HG03571 (cell line): ENCODE measurements at regions not wholly inside any gene's neighbourhood (a gene's known extent, or its start where the extent isn't known, plus 50 kb on each side); places are given as distances from the start of the nearest gene placed in this dataset.
"Not testable (repeated sequence)": the region's sequence is repeated elsewhere in the genome, so short reads cannot be mapped to it uniquely, and the experiment has no call there.

Experiments used
- ATAC-seq: cut with Tn5 transposase; IDR thresholded peaks from one replicate; pipeline ENCODE4 v1.9.1; 2021; ENCODE audit not compliant: unreplicated experiment

DNA sequence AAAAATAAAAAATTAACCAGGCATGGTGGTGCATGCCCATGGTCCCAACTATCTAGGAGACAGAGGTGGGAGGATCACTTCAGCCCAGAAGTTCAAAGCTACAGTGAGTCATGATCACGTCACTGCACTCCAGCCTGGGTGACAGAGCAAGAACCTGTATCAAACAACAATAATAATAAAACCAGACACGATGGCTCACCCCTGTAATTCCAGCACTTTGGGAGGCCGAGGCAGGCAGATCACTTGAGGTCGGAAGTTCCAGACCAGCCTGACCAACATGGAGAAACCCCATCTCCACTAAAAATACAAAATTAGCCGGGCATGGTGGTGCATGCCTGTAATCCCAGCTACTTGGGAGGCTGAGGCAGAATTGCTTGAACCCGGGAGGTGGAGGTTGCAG is 159.4 kb downstream of the SKIDA1 start:
- ATAC-seq: not testable (repeated sequence)

DNA sequence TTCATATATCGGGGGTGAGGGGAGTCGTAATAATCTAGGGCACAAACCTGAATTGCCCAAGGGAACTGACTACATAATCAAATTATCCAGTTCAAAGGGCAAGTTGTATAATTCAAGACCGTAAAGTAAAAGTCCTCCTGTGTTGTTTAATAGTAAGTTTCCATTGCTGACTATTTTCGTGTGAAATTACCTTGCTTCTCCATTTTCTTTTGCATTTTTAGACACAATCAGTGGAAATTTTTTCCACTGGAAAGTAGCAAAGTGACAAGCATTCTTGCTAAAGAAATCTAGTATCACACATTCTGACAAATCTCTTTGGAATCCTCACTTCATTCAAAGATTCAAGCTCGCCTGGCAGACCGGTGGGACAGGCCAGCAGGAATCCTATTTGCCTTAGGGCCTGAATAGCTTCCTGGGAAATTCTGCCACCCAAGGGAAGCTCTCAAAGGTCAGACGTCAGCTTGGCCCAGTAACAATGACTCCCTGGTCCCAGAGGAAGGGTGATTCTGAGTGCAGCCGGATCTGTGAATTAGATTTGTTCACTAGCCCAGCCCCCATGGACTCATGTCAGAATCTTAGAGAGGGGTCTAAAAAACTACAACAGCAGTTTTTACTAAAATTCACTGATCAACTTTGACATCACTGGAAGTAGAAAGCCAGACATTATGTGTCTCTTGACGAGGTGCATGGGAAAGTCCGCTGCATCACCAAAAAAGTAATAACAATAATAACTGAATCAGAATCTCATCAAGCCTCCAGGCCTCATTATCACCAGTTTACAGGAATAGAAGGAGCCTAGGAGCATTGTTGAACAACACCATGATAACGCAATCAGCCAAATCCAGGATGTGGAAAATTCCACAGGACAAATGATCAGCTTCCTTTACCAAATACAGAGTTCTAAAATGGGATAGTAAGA is 161.0 kb downstream of the SKIDA1 start:
- ATAC-seq: no peak

DNA sequence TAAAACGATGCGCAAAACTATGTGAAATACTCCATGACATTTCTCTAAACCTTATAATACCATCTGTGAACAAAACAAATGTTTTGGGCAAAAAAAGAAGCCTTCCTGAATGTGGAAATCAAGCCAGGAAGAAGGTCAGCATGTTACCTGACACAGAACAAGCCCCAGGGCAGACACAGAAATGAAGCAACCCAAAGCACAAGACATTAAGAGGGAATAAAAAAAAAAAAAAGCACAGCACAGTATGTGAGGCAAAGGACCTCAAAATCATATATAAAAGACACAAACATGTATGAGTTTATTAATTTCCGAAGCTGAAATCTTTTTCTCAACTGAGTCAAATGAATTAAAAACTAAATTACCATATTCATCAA is 161.8 kb downstream of the SKIDA1 start:
- no peak for ATAC-seq

DNA sequence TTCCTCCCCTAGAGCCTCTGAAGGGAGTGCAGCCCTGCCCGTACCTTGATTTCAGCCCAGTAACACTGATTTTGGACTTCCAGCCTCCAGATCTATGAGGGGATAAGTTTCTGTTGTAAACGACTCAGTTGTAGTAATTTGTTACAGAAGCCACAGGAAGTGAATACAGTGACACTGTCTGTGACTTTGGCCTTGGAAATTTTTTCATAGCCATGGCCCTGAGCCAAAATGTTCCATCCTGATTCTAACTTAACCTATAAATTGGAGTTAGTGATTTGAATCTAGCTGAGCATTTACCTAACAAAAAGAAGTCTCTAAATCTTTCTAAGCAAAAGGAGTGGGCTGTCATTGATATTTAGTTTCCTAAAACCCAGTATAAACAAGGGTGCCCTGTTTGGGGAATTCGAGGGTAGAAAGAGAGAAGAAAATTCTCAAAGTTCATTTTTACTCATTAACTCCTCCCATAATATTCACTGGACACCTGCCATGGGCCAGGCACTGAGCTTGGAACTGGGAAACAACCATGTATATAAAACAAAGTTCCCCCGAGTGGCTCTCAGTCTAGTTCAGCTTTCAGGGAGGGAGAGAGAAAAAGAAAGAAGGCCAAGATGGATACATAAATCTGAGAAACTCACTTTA is 162.3 kb downstream of the SKIDA1 start:
- no peak for ATAC-seq

DNA sequence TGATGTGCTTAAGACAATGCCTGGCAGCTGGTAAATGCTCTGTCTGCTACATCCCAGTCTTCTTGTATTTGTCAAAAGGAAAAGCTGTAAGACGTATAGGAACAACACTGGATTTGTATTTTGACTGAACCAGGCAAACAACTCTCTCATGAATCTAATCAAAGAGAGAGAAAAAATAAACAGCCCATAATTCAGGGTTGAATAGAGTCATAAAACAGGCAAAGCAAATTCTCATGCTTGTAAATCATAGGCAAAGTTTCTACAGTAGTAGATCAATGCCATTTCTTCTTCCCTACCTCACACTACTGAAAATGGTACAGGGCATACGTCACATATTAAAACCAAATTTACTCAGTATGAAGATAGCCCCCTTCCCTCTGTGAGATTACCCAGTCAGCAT is 166.3 kb downstream of the SKIDA1 start:
- ATAC-seq: no peak

DNA sequence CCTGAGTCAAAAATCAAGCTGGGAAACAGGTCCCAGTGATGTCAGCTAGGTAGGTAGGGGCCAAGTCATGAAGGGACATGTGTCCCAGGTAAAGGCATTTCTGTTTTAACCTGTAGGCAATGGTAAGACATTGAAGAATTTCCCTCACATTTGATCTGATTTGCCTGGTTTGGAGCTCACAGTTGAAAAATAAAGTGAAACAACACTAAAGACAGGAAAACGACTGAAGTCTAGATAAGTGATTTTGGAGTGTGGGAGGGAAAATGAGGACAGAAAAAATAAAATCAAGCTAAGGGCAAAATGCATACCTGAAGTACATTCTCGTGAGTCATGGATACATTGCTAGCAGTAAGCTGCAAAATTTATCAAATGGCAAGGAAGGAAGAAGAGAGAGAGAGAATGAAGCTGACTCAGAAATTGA is 169.9 kb downstream of the SKIDA1 start:
- no peak for ATAC-seq

DNA sequence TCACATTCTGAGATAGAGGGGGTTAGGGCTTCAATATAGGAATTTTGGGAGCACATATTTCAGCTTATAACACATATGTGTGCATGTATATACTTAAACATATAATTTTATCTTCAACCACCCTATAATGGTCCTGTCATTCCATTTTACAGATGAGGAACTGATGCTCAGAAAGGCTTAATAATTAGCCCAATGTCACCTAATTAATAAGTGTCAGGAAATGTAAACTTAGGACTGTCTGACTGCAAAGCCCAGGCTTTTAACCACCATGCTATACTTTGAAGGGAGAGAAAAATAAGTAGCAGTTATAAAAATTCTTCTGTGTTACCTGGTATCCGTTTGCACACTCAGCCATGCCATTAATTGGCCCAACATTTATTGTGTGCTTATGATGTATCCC is 172.6 kb downstream of the SKIDA1 start:
- ATAC-seq: no peak

DNA sequence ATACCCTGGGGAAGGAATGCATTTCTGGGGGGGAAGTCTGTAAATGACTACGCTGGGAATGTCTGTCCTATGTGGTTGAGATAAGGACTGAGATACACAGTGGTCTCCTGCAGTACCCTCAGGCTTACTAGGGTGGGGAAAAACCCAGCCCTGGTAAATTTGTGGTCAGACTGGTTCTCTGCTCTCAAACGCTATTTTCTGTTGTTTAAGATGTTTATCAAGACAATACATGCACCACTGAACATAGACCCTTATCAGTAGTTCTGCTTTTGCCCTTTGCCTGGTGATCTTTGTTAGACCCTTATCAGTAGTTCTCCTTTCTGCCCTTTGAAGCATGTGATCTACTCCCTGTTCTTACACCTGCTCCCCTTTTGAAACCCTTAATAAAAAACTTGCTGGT is 173.9 kb downstream of the SKIDA1 start:
- ATAC-seq: not testable (repeated sequence)

DNA sequence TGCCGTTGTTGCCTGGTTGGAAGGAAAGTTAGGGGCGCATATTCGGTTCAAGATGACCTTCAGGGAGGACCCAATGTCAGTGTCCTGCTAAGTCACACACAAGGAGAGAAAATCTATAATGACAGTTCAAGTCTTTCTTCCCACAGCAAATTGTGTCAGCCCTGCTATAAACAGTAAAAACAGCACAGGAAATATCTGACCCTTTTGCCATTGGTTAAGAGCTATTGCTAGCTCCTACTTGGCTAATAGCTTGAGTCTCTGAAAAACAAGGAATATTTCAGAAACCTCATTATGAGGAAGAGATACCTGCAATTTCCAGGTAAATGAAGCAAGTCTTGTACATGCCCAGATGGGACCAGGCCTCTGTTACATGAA is 175.6 kb downstream of the SKIDA1 start:
- no peak for ATAC-seq

DNA sequence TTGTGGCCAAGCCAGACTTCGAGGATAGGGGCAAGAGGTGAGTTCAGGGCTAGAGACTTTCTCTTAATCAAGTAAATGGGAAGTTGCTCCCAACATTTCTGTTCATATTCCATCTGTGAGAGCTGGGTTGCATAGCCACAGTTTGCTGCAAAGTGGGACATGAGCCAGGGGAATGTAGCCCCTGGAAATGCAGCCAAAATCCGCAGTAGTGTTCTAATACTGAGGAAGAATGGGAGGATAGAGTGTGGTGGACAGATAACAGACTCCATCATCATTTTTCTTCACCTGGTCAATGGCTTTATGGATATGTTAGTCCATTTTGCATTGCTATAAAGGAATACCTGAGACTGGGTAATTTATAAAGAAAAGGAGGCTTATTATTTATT is 177.7 kb downstream of the SKIDA1 start:
- no peak for ATAC-seq

DNA sequence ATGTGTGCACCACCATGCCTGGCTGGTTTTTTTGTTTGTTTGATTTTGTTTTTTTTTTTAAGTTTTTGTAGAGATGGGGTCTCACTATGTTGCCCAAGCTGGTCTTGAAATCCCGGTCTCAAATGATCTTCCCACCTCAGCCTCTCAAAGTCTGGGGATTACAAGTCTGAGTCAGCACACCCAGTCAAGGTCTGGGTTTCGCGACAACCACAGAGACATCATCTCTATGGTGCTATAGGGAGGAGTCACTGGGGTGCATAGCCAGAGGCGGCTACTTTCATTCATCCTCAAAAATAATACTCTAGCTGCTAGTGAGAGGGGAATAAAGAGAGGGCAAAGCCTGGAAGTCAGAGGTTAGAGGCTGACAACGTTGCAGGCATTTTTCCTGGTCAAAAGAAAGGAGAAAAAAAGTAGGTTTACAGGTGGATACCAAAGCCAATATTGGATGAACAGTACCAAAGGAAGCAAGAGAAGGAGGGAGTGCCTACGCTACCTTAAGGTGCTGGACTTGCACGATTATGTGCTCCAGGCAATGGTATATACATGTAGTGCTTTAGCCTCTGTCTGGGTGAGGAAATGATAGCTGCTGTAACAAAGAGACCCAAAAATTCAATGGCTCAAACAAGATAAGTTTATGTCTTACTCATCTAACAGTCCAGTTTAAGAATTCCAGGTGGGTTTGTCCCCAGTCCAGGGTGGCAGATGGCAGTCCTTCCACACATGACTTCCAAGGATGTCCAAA is 178.3 kb downstream of the SKIDA1 start:
- no peak for ATAC-seq

DNA sequence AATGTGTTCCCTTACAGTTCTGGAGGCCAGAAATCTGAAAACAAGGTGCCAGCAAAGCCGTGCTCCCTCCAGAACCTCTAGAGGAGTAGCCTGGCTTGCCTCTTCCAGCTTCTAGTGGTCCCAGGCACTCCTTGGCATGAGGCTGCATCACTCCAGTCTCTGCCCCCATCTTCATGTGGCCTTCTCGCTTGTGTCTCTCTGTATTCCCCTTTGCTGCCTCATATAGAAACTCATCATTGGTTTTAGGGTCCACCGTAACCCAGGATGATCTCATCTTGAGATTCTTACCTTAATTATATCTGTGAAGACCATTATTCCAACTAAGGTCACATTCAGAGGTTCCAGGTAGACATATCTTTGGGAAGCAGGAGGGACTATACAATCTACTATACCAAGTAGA is 182.4 kb downstream of the SKIDA1 start:
- ATAC-seq: no peak

DNA sequence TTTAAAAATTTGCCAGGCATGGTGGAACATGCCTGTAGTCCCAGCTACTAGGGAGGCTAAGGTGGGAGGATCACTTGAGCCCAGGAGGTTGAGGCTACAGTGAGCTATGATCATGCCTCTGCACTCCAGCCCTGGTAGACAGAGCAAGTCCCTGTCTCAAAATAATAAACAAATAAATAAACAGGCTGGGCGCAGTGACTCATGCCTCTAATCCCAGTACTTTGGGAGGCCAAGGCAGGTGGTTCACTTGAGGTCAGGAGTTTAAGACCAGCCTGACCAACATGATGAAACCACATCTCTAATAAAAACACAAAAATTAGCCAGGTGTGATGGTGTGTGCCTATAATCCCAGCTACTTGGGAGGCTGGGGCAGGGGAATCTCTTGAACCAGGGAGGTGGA is 183.0 kb downstream of the SKIDA1 start:
- ATAC-seq: not testable (repeated sequence)

DNA sequence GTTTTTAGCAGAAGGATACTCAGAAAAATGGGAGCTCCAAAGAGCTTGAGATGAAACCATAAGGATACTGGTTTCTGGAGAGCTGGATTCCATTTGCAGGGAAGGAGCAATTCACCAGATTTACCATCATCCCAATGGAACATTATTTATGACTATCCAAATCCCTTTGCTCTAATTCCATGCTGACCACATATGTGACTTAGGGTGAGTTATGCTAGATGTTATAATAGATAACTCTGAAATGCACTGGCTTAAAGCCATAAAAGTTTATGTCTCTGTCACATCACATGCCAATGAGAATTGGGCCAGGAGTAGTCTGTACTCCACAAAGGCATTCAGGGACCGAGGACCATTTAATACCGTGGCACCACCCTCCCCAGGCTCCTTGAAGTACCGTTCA is 185.2 kb downstream of the SKIDA1 start:
- no peak for ATAC-seq

DNA sequence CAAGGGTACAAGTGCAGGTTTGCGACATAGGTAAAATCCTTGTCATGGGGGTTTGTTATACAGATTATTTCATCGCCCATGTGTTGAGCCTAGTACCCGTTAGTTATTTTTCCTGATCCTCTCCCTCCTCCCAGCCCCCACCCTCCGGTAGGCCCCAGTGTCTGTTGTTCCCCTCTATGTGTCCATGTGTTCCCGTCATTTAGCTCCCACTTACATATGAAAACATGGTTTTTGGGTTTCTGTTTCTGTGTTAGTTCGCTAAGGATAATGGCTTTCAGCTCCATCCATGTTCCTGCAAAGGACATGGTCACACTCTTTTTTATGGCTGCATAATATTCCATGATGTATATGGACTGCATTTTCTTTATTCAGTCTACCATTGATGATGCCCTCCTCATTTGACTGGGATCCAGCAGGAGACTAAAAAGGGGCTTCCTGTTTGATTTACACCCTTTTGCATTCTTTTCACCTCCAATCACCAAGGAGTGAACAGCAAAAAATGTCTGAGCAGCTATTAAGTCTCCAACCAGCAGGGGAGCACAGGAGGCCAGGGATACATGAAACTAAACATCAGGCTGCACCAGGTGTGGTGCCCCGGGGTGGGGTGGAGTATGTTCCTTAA is 188.2 kb downstream of the SKIDA1 start:
- no peak for ATAC-seq

DNA sequence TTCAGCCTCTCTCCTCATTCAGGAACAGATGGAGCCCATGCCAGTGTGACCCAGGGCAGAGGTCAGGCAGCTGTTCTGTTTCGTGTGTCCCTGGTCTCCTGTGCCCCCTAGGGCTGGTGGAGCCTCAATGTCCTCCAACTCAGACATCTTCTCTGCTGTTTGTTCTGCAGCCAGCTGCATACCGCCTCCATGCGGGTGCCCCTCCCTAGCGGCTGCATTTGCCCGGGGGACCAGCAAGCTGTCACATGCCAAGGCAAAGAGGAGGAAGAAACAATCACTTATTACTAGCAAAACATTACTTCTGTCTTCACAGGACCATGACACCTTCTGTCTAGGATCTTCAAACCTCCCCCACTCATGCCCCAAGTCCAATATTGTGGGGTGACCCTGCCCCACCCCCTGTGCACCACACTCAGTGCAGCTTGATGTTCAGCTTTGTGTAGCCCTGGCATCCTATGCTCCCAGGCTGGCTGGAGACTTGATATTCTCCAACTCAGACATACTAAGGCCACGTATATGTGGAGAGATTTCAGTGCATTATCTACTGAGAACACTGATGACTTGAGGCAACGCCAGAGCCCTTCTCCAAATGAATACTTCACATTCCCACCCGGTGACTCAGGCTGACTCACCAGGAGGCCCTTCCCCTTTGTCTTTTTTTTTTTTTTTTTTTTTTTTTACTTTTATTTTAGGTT is 188.9 kb downstream of the SKIDA1 start:
- ATAC-seq: no peak

DNA sequence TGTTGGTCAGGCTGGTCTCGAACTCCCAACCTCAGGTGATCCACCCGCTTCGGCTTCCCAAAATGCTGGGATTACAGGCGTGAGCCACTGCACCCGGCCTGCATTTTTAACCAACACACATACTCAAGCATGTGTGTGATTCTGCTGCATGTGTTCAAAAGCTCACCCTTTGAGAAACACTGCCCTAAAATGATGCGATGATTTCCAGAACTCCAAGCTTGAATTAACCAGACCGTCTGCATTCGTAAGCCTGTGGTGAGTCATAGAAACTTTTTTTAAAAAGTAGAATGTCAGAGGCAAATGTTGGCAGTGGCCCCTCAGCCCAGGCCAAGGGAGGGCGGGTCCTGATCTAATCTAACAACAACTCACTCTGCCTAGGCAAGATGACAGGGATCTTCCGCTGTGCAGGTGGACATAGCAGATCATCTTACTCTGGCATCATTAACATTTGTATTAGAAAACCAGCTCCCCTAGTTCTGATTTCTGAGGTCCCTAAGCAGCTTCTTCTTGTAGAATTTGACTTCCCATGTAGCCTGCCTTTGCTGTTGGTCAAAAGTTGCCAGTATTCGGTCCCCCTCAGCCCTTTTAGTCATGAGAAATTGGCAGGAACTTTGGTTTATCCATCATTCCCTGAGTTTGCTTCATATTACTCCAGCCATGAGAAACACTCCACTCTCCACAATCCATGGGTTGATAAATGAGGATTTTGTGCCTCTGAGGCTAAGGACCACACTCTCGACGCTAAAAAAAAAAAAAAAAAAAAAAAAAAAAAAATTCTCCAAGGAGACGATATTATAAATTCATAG is 190.4 kb downstream of the SKIDA1 start:
- ATAC-seq: no peak

DNA sequence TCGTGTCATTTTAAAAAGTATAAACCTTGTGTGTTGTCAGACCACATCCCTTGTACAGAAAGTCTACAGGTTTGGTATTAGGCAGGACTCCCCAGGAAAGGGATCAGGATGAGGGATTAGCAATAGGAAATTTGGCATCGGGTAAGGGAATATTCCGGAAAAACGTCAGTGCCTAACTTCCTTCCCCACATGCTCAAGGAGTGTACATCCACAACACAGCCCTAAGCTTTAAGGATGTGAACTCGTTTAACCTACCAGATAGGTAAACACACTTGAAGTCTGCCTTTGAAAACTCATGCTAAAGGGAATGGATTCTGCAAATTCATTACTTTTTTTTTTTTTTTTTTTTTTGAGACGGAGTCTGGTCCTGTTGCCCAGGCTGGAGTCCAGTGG is 194.9 kb downstream of the SKIDA1 start:
- no peak for ATAC-seq

DNA sequence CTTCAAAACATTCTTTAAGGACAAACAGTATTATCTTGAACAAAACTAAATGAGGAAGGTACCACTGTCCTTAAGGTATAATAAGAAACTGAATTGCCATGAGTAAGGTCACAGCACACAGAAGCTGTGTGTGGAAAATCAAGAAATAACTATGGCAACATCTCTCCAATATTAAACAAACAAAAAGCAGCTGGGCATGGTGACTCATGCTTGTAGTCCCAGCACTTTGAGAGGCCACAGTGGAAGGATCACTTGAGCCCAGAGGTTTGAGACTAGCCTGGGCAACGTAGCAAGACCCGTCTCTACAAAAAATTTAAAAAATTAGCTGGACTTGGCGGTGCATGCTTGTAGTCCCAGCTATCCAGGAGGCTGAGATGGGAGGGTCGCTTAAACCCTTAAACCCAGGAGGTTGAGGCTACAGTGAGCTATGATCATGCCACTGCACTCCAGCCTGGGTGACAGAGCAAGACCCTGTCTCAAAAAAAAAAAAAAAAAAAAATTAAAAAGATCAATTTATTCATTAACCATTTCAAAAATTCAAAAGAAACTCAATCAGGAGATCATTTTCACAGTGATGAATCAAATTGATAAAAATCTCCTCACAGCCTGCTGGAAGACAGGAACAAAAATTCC is 195.4 kb downstream of the SKIDA1 start:
- no peak for ATAC-seq
